ENCODE measurements at regions not wholly inside any gene's neighbourhood (a gene's known extent, or its start where the extent isn't known, plus 50 kb on each side); places are given as distances from the start of the nearest gene placed in this dataset.

DNA sequence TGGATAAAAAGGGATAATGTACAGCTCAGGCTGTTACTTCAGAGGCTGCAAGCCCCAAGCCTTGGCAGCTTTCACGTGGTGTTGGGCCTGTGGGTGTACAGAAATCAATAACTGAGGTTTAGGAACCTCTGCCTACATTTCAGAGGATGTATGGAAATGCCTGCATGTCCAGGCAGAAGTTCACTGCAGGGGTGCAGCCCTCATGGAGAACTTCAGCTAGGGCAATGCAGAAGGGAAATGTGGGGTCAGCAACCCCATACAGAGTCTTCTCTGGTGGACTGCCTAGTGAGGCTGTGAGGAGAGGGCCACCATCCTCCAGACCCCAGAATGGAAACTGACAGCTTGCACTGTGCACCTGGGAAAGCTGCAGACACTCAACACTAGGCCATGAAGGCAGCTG, 1350.3 kb downstream of the ROBO2 start:
- no peak overlapping the region for H3K4me3 ChIP-seq (ENCODE audit: low read length)
- DNase-seq (ENCODE audit: low read depth): no peak
- TF ChIP-seq, protein P1, sequence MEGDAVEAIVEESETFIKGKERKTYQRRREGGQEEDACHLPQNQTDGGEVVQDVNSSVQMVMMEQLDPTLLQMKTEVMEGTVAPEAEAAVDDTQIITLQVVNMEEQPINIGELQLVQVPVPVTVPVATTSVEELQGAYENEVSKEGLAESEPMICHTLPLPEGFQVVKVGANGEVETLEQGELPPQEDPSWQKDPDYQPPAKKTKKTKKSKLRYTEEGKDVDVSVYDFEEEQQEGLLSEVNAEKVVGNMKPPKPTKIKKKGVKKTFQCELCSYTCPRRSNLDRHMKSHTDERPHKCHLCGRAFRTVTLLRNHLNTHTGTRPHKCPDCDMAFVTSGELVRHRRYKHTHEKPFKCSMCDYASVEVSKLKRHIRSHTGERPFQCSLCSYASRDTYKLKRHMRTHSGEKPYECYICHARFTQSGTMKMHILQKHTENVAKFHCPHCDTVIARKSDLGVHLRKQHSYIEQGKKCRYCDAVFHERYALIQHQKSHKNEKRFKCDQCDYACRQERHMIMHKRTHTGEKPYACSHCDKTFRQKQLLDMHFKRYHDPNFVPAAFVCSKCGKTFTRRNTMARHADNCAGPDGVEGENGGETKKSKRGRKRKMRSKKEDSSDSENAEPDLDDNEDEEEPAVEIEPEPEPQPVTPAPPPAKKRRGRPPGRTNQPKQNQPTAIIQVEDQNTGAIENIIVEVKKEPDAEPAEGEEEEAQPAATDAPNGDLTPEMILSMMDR (IDR thresholded peaks at IDR 0.05; ENCODE audit: insufficient read depth, low read depth, low read length, missing control alignments): no peak

DNA sequence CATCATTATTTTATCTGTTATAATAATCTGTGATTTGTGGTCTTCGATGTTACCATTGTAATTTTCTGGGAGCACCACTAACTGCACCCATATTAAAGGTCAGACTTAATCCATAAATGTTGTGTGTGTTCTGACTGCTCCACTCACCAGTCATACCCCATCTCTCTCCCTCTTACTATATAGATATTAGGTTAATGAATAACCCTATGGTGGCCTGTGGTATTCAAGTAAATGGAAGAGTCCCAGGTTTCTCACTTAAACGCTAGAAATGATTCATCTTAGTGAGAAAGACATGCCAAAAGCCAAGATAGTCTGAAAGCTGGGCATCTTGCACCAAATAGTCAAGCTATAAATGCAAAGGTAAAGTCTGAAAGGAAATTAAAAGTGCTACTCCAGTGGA, 1358.5 kb downstream of the ROBO2 start:
- TF ChIP-seq, protein P1 (IDR thresholded peaks at IDR 0.05; ENCODE audit: insufficient read depth, low read depth, low read length, missing control alignments): no peak
- DNase-seq (ENCODE audit: low read depth): no peak
- H3K4me3 ChIP-seq (ENCODE audit: low read length): no peak overlapping the region

DNA sequence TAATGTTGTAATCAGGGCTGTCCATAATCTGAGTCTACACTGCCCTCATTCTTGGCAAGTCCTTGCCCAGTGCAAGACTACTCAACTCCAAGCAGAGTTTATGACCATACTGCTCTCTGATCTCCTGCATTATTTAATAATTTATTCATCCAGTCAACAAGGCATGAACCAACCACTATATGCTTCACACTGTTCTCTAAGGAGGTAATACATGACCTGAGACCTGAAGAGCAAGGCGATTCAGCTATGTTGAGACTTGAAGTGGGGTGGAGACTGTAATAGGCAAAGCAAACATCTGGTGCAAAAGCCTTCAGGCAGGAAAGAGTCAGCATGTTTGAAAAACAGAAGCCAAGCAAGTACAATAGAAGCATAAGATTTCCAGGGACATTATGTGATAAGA, 1362.8 kb downstream of the ROBO2 start:
- H3K4me3 ChIP-seq (ENCODE audit: low read length): no peak overlapping the region
- TF ChIP-seq, protein P1 (IDR thresholded peaks at IDR 0.05; ENCODE audit: insufficient read depth, low read depth, low read length, missing control alignments): no peak
- peak; percentile 92 for DNase-seq (ENCODE audit: low read depth)

DNA sequence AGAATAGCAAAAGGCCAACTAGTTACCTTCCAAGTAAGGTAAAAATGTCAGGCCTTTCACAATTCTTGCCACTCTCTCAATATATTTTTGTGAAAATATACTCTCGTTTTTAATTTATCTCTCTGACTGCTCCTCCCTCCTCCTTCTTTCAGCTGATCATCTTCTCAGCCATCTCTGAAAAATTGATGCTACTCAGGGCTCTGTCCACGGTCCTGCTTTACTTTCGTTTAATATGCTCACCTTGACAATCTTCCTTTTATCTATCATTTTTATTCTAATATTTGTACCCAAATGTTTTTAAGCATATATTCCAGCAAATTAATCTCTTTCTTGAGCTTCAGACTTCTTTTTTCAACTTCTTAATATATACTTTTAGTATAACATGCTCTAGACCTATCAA, 1362.1 kb downstream of the ROBO1 start:
- no peak for DNase-seq (ENCODE audit: low read depth)
- TF ChIP-seq, protein P1 (IDR thresholded peaks at IDR 0.05; ENCODE audit: insufficient read depth, low read depth, low read length, missing control alignments): no peak
- H3K4me3 ChIP-seq (ENCODE audit: low read length): no peak overlapping the region

DNA sequence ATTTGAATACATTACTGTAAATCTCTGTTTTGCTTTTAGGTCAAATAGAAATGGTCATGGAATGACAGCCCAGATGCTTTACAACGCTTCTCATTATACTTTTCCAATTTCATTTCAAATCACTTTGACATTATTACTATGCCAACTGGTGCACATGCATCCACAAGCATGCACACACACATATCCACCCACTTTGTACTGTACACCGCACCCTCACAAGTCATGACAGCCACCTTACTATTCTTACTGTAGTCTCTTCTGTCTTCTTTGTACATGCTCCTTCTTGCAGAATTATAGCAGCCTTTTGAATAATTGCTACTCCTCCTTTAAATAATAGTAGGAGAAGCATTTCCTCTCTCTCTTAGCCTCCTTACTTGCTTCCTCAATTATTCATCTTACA, 1361.4 kb downstream of the ROBO1 start:
- H3K4me3 ChIP-seq (ENCODE audit: low read length): no peak overlapping the region
- peak; percentile 1 for DNase-seq (ENCODE audit: low read depth)
- TF ChIP-seq, protein P1 (IDR thresholded peaks at IDR 0.05; ENCODE audit: insufficient read depth, low read depth, low read length, missing control alignments): no peak

DNA sequence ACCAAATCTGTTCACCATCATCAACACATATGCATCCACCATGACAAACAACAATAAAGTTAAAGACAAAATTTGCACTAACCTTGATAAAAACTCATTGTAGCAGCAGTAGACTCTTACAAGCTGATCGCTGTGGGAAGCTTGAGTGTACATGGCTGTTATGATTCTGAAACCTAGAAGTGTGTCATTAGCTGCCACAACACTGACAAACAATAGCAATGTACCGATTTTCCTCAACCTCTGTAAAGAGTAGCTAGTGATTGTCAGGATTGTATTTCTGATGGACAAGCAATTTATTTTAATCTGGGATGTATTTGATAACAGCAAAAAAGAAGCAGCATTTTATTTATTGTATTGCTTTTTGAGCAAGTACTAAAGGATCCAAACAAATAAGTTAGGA, 1357.7 kb downstream of the ROBO1 start:
- no peak overlapping the region for H3K4me3 ChIP-seq (ENCODE audit: low read length)
- TF ChIP-seq, protein P1 (IDR thresholded peaks at IDR 0.05; ENCODE audit: insufficient read depth, low read depth, low read length, missing control alignments): no peak
- DNase-seq (ENCODE audit: low read depth): no peak

DNA sequence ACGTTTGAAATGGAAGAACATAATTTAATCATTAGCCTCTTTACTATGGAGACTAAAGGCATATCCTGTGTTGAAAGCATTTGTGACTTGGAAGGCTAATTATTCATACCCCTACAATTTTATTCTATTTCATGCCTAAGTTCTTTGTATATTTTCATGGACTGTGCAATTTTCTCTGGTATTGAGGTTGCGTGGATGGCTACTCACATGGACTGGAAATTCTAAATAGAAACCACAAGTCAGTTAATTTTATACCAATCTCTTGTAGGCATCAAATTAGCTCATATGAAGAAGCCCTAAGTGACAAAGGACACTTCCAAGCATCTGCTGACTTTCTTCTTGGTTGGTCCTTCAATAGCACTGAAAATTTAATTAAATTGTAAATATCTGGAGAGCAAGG, 1353.5 kb downstream of the ROBO1 start:
- H3K4me3 ChIP-seq (ENCODE audit: low read length): no peak overlapping the region
- TF ChIP-seq, protein P1 (IDR thresholded peaks at IDR 0.05; ENCODE audit: insufficient read depth, low read depth, low read length, missing control alignments): no peak
- no peak for DNase-seq (ENCODE audit: low read depth)
